ENCODE measurements at regions not wholly inside any gene's neighbourhood (a gene's known extent, or its start where the extent isn't known, plus 50 kb on each side); places are given as distances from the start of the nearest gene placed in this dataset.

DNA sequence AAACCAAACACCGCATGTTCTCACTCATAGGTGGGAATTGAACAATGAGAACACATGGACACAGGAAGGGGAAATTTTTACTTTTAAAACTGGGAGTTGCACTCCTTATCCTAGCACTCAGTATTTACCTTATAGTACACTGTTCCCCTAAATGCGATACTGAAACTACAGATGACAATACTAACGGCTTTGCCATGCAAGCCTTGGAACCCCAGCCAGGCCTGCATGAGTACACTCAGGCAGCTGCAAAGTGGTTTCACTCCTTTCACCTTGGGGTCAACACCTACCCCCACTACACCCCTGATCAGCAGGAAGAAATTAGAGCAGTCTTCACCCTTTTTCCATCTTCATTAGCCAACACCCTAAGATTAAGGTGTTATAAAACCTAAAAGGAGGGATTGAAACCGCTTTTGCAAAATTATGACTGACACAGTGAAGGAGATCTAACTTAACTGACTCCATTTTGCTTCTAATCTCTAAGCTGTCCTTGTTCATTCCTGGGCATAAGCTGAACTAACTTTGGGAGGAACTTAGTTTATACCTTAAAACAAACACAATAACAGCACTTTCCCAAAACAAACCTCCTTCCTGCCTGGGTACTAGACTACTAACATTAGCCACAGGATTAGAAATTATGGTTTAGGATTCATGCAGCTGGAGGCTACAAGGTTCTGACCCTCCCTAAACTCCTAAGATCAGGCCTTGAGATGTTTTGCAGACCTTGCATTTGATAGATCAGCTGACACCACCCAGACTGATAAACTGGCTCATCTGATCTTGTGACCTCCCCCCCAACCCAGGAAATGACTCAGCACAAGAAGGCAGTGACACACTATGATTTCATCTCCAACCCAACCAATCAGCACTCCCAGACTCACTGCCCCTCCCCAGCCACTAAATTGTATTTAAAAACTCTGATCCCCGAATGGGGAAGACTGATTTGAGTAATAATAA is 452.1 kb upstream of the PPP2R3A start:
- no peak for TF ChIP-seq YY1 (IDR thresholded peaks at IDR 0.05; ENCODE audit: low read depth)
- TF ChIP-seq TEAD4 (IDR thresholded peaks at IDR 0.05): no peak
- TF ChIP-seq CEBPB (IDR thresholded peaks at IDR 0.05): no peak
- TF ChIP-seq, protein P1, sequence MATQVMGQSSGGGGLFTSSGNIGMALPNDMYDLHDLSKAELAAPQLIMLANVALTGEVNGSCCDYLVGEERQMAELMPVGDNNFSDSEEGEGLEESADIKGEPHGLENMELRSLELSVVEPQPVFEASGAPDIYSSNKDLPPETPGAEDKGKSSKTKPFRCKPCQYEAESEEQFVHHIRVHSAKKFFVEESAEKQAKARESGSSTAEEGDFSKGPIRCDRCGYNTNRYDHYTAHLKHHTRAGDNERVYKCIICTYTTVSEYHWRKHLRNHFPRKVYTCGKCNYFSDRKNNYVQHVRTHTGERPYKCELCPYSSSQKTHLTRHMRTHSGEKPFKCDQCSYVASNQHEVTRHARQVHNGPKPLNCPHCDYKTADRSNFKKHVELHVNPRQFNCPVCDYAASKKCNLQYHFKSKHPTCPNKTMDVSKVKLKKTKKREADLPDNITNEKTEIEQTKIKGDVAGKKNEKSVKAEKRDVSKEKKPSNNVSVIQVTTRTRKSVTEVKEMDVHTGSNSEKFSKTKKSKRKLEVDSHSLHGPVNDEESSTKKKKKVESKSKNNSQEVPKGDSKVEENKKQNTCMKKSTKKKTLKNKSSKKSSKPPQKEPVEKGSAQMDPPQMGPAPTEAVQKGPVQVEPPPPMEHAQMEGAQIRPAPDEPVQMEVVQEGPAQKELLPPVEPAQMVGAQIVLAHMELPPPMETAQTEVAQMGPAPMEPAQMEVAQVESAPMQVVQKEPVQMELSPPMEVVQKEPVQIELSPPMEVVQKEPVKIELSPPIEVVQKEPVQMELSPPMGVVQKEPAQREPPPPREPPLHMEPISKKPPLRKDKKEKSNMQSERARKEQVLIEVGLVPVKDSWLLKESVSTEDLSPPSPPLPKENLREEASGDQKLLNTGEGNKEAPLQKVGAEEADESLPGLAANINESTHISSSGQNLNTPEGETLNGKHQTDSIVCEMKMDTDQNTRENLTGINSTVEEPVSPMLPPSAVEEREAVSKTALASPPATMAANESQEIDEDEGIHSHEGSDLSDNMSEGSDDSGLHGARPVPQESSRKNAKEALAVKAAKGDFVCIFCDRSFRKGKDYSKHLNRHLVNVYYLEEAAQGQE (IDR thresholded peaks at IDR 0.05; ENCODE audit: low read depth): no peak
- TF ChIP-seq, protein P2, sequence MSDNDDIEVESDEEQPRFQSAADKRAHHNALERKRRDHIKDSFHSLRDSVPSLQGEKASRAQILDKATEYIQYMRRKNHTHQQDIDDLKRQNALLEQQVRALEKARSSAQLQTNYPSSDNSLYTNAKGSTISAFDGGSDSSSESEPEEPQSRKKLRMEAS (IDR thresholded peaks at IDR 0.05): no peak

DNA sequence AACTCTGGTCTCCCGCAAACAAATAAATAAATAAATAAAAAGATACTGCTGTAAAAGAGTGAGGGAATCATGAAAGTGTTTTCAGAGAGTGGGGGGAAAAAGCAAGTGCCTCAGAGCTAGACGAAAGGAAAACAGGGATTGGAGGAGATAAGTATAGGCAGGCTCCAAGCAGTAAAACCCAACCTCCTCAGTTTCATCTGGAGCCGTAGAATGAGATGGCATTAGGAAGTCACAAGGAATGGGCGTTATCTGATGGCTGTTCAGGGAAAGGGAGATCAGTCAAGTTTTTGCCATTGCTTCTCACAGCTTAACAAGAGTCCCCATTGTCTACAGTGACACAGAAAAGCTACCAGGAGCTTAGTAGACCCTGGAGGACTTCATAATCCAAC is 451.5 kb upstream of the PPP2R3A start:
- TF ChIP-seq CREB1 (IDR thresholded peaks at IDR 0.05; ENCODE audit: low read depth) (no peak), FOXM1 (IDR thresholded peaks at IDR 0.05; ENCODE audit: borderline replicate concordance, low read depth) (no peak), NFIC (IDR thresholded peaks at IDR 0.05) (no peak), EP300 (IDR thresholded peaks at IDR 0.05; ENCODE audit: borderline replicate concordance) (no peak), ZBTB7A (IDR thresholded peaks at IDR 0.05; ENCODE audit: low read depth) (no peak), EGR1 (IDR thresholded peaks at IDR 0.05) (no peak), TCF12 (IDR thresholded peaks at IDR 0.05; ENCODE audit: low read depth) (no peak), YY1 (IDR thresholded peaks at IDR 0.05; ENCODE audit: low read depth) (no peak)
- TF ChIP-seq, protein P1 (IDR thresholded peaks at IDR 0.05; ENCODE audit: low read depth): no peak
- TF ChIP-seq, protein P2 (IDR thresholded peaks at IDR 0.05): no peak

DNA sequence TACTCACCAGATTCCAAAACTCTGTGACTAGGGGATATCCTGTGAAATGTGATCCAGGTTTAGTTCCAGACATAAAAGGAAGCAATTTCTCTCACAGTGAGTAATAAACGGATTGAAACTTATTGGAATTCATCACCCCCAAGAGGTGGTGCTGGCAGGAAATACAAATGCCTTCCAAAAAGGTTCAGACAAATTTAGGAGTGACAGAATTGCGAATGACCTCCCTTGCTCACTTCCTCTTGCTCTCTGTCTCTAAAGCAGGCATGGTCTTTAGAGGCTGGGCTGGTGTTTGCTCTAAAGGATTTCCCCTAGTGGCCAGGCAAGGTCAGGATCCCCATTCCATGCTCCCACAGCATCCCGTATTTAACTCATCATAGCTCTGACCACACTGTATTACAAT is 449.4 kb upstream of the PPP2R3A start:
- no peak for TF ChIP-seq TAF1 (IDR thresholded peaks at IDR 0.05; ENCODE audit: low read depth)
- TF ChIP-seq EGR1 (IDR thresholded peaks at IDR 0.05): no peak
- TF ChIP-seq TEAD4 (IDR thresholded peaks at IDR 0.05): no peak
- TF ChIP-seq RAD21 (IDR thresholded peaks at IDR 0.05; ENCODE audit: low read depth): no peak
- TF ChIP-seq ZBTB7A (IDR thresholded peaks at IDR 0.05; ENCODE audit: low read depth): no peak
- TF ChIP-seq CEBPB (IDR thresholded peaks at IDR 0.05): no peak
- no peak for TF ChIP-seq TCF12 (IDR thresholded peaks at IDR 0.05; ENCODE audit: low read depth)
- TF ChIP-seq, protein P1 (IDR thresholded peaks at IDR 0.05; ENCODE audit: low read depth): no peak
- TF ChIP-seq EP300 (IDR thresholded peaks at IDR 0.05; ENCODE audit: borderline replicate concordance): no peak
- no peak for TF ChIP-seq FOXM1 (IDR thresholded peaks at IDR 0.05; ENCODE audit: borderline replicate concordance, low read depth)

DNA sequence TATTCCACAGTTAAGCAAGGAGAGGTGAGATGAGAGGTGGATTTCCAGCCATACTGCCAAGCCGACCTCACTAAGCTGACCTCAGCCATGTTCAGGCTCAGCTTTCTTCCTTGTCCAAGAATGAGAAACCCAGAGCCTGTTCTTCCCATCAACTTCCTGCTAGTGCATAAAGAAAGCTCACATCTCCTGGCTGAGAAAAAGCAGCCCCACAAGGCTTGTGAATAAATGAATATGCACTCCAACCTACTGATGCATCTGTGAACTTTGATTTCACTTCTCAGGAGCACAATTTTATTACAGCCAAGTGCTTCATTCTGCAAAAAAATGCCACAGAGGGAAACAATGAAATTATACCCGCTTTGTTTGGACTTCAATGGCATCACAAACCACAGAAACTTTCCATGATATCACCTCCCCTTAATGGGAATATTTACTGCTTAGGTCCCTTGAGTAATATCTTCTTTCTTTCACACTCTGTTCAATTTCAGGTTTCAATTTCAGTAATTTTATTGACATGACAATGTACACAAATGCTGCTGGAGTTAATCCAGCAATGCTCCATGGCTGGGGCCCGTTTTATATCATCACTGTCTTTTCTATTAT is 437.0 kb upstream of the PPP2R3A start:
- TF ChIP-seq FOXM1 (IDR thresholded peaks at IDR 0.05; ENCODE audit: borderline replicate concordance, low read depth): no peak
- TF ChIP-seq TEAD4 (IDR thresholded peaks at IDR 0.05): no peak
- TF ChIP-seq, protein P2 (IDR thresholded peaks at IDR 0.05): no peak
- no peak for TF ChIP-seq CEBPB (IDR thresholded peaks at IDR 0.05)
- no peak for TF ChIP-seq RAD21 (IDR thresholded peaks at IDR 0.05; ENCODE audit: low read depth)
- TF ChIP-seq EP300 (IDR thresholded peaks at IDR 0.05; ENCODE audit: borderline replicate concordance): no peak
- TF ChIP-seq, protein P3, sequence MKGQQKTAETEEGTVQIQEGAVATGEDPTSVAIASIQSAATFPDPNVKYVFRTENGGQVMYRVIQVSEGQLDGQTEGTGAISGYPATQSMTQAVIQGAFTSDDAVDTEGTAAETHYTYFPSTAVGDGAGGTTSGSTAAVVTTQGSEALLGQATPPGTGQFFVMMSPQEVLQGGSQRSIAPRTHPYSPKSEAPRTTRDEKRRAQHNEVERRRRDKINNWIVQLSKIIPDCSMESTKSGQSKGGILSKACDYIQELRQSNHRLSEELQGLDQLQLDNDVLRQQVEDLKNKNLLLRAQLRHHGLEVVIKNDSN (IDR thresholded peaks at IDR 0.05): no peak
- TF ChIP-seq, protein P1 (IDR thresholded peaks at IDR 0.05; ENCODE audit: low read depth): no peak
- TF ChIP-seq CREB1 (IDR thresholded peaks at IDR 0.05; ENCODE audit: low read depth): no peak

All from Ishikawa (cell line).